Left lung (tissue), 4 donors: ENCODE measurements at regions not wholly inside any gene's neighbourhood (a gene's known extent, or its start where the extent isn't known, plus 50 kb on each side); places are given as distances from the start of the nearest gene placed in this dataset.
"Not testable (repeated sequence)": the region's sequence is repeated elsewhere in the genome, so short reads cannot be mapped to it uniquely, and the experiment has no call there.

ENCODE experiments used
- ATAC-seq: fragments of 200-7000 bp; cut with Tn5 transposase; one replicate; pipeline ENCODE4 v1.9.1; 2020; ENCODE audit warnings: moderate library complexity
- DNase-seq, 4 donors: peaks; one replicate each; pipeline ENCODE4 v3.0.0-alpha.2; 2013 to 2020
- H3K27ac ChIP-seq, 2 donors: fragments of 200-600 bp; sonication (generic) in 1 of 2; one replicate each; pipeline versions ENCODE4 v1.5.0 to v1.8.0; 2020 to 2021
- H3K27me3 ChIP-seq, 2 donors: fragments of 200-600 bp; sonication (generic) in 1 of 2; one replicate each; pipeline versions ENCODE4 v1.5.0 to v1.8.0; 2020 to 2021
- H3K36me3 ChIP-seq, 2 donors: fragments of 200-600 bp; sonication (generic) in 1 of 2; one replicate each; pipeline versions ENCODE4 v1.5.0 to v1.8.0; 2020 to 2021
- H3K4me1 ChIP-seq, 2 donors: fragments of 200-600 bp; one replicate each; pipeline ENCODE4 v1.8.0; 2021
- H3K4me3 ChIP-seq, 2 donors: fragments of 200-600 bp; sonication (generic) in 1 of 2; one replicate each; pipeline versions ENCODE4 v1.5.0 to v1.8.0; 2020 to 2021; ENCODE audit warnings: mild to moderate bottlenecking in 1 of 2
- H3K9me3 ChIP-seq, 2 donors: fragments of 200-600 bp; sonication (generic) in 1 of 2; one replicate each; pipeline versions ENCODE4 v1.5.0 to v1.8.0; 2020 to 2021
- intact Hi-C, 2 donors: fragments of 100-400 bp; cut with DNase I; formaldehyde crosslinking; loops; one replicate each; pipeline versions ENCODE4 v1.11.2 to v1.14.2; 2022
- TF ChIP-seq, protein P1 (sequence below), 2 donors: fragments of 200-600 bp; sonication (generic) in 1 of 2; IDR thresholded peaks; one replicate each; pipeline versions ENCODE4 v1.5.0 to v1.8.0; 2021; ENCODE audit warnings: antibody characterized with exemption in 2 of 2
- donor health status: DM: no; HTN: yes; CAD: no.
- donor health status: DM: no; HTN: no; CAD: no.

DNA sequence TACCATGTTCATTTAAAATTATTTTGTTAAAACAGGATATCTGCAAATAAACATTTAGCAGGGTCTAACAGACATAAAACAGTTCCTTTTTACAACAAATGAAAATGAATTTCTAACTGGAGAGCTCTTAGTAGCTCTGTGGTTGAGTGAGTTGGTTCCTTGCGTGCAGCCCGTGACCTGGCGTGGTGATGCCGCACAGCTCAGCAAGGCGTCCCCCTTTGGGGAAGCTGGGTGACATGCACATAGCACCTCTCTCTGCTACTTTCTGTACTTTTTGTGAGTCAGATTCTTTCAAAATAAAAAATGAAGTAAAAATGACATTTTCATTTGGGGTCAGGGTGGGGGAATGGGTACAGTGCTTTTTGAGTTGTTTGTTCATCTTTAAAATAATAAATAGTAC, 73.3 kb upstream of the CRYM start:
- intact Hi-C loops, H3K36me3 ChIP-seq: not testable (repeated sequence)

DNA sequence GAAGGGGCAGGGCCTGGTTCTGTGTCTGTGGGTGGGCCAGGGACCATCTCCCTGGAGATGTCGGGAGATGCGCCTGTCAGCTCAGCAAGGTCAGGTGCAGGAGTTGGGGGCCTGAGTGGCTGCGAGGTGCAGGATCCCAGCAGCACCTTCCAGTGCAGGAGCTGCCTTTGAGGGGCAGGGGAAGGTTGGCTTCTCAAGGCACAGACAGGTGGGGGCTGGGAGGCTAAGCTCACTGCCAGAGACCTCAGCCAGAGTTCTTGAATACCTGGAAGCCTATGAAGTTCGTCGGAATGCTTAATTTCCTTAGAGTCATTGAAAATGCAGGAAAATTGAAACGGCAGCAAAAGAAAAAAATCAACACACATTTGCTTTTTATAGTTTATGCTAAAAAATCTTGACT, 72.8 kb upstream of the CRYM start:
- H3K36me3 ChIP-seq, H3K4me1 ChIP-seq, H3K27me3 ChIP-seq, intact Hi-C loops, H3K27ac ChIP-seq, DNase-seq, ATAC-seq, H3K4me3 ChIP-seq, H3K9me3 ChIP-seq: not testable (repeated sequence)

More for the DNA sequence above, 73.3 kb upstream of the CRYM start:
- not testable (repeated sequence) for H3K4me3 ChIP-seq, H3K27ac ChIP-seq, DNase-seq, ATAC-seq, H3K4me1 ChIP-seq, H3K9me3 ChIP-seq, H3K27me3 ChIP-seq

DNA sequence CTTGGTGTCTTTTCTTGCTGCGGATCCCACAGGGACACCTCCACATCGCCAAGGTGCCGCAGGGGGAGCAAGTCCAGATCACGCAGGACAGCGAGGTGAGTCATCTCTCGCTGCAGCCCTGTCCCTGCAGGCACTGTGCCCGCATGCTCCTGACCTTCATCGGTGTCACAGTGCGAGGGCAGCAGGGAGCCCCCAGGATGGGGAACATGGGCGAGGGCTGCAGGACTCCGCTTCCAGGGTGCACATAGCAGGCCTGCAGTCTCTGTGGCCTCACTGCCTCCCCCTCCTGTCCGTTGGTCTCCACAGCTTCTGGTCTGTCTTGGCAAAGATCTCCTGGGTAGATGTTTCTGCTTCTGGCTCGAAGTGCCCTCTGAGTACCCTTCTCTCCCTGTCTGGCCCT, 71.2 kb upstream of the CRYM start:
- H3K9me3 ChIP-seq, H3K27me3 ChIP-seq, H3K27ac ChIP-seq, DNase-seq, intact Hi-C loops, H3K4me3 ChIP-seq, H3K4me1 ChIP-seq, ATAC-seq, H3K36me3 ChIP-seq: not testable (repeated sequence)

DNA sequence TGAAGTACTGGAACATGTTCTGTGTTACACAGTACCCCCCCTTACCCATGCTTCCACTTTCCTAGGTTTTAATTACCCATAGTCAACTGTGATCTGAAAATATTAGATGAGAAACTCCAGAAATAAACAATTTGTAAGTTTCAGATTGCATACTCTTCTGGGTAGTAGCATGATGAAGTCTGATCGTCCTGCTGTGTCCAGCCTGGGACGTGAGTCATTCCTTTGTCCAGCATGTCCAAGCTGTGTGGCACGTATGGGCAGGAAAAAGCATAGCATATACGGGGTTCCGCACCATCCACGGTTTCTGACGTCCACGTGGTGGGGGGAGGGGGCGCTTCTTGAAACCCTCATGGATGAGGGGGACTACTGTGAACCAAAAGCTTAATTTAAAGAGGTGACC, 70.7 kb upstream of the CRYM start:
- H3K36me3 ChIP-seq, H3K4me1 ChIP-seq, H3K27ac ChIP-seq, DNase-seq, H3K4me3 ChIP-seq, H3K27me3 ChIP-seq, ATAC-seq, intact Hi-C loops, H3K9me3 ChIP-seq: not testable (repeated sequence)

DNA sequence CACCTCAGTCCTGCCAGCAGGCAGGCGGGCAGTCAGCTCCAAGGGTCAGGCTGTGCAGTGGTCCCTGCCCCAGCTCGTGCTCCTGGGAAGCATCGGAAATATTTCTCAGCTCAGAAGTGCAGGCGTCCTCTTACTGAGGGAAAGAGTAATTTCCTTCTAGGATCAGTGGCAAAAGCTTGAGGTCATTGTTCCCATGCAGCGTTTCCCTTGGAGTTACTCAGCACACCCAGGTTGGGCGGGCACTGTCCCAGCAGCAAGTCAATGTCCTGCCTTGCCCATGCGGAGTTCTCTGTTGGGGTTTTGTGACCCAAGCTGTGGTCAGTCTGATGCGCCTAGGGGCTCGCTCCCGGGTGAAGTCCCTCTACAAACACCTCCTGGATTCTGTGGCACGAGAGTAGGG, 69.4 kb upstream of the CRYM start:
- H3K4me3 ChIP-seq, H3K9me3 ChIP-seq, intact Hi-C loops, H3K27ac ChIP-seq, DNase-seq, ATAC-seq, H3K36me3 ChIP-seq, H3K27me3 ChIP-seq, H3K4me1 ChIP-seq: not testable (repeated sequence)

DNA sequence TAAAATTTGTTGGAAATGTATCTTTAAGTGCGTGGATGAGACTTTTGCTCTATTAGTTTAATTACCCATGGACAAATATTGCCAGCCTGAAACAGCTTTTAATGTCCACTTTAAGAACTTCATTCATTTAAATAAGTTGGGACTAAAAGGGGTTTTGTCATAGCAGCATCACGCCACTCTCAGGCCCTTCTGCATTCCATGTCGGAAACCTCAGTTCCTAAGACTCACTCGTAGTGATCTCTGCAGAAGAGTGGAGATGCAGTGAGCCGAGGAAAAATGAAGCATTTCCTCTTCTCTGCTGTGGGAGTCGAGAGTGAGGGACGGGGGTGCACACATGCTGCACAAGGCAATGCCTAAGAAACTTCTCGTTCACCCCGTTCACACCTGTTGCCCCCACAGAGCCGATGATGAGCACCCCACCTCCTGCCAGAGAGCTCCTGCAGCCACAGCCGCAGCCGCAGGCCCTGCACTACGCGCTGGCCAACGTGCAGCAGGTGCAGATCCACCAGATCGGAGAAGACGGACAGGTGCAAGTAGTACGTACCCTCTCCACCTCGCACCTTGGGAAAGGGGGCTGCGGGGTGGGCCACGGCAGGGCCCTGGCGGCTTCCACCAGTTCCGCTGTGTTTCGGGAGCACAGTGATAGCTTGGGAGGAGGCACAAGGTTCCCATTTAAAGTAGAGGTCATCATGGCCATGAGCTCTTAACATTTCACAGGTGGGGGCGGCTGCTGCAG, 68.8 kb upstream of the CRYM start:
- intact Hi-C loops, H3K4me3 ChIP-seq, ATAC-seq, H3K27me3 ChIP-seq, H3K27ac ChIP-seq, H3K9me3 ChIP-seq, H3K4me1 ChIP-seq, H3K36me3 ChIP-seq, DNase-seq: not testable (repeated sequence)

DNA sequence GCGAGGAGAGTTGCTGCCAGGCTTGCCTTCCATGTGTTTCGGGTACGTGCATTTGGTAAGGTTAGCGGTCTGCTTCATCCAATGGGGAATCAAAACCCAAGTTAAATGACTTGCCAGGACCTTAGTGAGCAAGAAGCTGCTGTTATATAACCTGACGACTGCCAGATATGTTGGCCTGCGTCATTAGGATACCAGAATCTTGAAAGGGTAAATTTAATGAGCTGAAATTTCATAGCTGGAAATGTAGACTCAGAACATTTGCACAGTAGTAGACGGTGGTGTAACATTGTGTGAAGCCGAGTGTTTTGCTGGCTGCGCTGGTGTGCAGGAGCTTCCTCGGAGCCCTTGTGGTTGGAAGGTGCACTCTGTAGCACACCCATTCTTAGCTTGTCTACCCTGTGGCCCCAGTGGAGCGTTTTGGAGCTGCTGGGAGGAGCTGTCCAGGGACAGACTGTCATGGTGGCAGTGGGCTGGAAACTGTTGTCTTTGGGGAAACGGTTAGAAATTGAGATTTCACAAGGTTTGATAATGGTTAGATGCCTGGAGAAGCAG, 66.3 kb upstream of the CRYM start:
- DNase-seq, H3K27ac ChIP-seq, H3K27me3 ChIP-seq, H3K9me3 ChIP-seq, intact Hi-C loops, H3K36me3 ChIP-seq, ATAC-seq, H3K4me3 ChIP-seq, H3K4me1 ChIP-seq: not testable (repeated sequence)

DNA sequence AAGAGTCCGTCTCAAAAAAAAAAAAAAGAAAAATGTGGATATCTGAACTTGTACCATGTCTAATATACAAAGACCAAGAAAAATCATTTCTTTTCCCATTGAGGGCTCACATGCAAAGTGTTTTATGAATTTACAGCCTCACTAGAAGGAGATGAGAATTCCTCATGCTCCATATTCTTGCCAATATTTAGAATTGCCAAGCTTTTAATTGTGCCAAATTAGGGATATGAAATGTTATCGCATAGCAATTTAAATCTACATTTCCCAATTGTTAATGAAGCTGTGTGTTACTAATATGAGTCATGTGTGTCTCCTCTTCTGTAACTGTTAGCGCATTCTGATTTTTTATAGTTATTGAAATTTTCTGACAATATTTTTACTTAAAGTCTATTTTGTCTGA, 63.0 kb upstream of the CRYM start:
- Histone ChIP-seq H3K4me1 (no peaks in the 10 kb centered on the region), H3K27ac (no peak overlapping the region), H3K9me3 (no peaks in the 10 kb centered on the region), H3K27me3 (no peaks in the 10 kb centered on the region), H3K4me3 (no peak overlapping the region), H3K36me3 (no peaks in the 10 kb centered on the region)
- no peak for ATAC-seq
- TF ChIP-seq, protein P1, sequence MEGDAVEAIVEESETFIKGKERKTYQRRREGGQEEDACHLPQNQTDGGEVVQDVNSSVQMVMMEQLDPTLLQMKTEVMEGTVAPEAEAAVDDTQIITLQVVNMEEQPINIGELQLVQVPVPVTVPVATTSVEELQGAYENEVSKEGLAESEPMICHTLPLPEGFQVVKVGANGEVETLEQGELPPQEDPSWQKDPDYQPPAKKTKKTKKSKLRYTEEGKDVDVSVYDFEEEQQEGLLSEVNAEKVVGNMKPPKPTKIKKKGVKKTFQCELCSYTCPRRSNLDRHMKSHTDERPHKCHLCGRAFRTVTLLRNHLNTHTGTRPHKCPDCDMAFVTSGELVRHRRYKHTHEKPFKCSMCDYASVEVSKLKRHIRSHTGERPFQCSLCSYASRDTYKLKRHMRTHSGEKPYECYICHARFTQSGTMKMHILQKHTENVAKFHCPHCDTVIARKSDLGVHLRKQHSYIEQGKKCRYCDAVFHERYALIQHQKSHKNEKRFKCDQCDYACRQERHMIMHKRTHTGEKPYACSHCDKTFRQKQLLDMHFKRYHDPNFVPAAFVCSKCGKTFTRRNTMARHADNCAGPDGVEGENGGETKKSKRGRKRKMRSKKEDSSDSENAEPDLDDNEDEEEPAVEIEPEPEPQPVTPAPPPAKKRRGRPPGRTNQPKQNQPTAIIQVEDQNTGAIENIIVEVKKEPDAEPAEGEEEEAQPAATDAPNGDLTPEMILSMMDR (IDR thresholded peaks at IDR 0.05): no peak
- no peak for DNase-seq
- intact Hi-C loops: no loop called here

DNA sequence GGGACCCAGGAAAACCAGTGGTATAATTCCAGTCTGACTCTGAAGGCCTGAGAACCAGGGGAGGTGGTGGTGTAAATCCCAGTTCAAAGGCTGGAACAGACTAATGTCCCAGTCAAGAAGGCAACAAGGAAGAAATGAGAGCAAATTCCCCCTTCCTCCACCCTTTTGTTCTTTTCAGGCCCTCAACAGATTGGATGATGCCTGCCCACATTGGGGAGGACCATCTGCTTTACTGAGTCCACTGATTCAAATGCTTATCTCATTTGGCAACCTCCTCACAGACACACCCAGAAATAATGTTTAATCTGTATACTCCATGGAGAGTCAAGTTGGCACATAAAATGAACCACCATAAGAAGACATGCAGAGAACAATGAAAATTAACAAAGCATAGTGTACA, 61.9 kb upstream of the CRYM start:
- DNase-seq (no peak), ATAC-seq (no peak)
- TF ChIP-seq, protein P1 (IDR thresholded peaks at IDR 0.05): no peak
- Histone ChIP-seq H3K9me3 (no peaks in the 10 kb centered on the region), H3K36me3 (no peaks in the 10 kb centered on the region), H3K4me1 (no peaks in the 10 kb centered on the region), H3K27me3 (no peaks in the 10 kb centered on the region), H3K4me3 (no peak overlapping the region), H3K27ac (no peak overlapping the region)
- intact Hi-C loops: no loop called here
